Neural crest cell (in vitro differentiated cells): ENCODE measurements at regions not wholly inside any gene's neighbourhood (a gene's known extent, or its start where the extent isn't known, plus 50 kb on each side); places are given as distances from the start of the nearest gene placed in this dataset.

ENCODE experiments used
- DNase-seq: peaks from one replicate; pipeline ENCODE4 v3.0.0; 2021; ENCODE audit warnings: low read depth, mixed read lengths, low spot score
- H3K27ac Mint-ChIP-seq: one replicate; pipeline ENCODE4 v1.8.0; 2021; ENCODE audit warnings: mild to moderate bottlenecking, mixed read lengths; ENCODE audit not compliant: unreplicated experiment
- H3K27me3 Mint-ChIP-seq: 2 replicates; pipeline ENCODE4 v1.8.0; 2021; ENCODE audit warnings: low read depth, mild to moderate bottlenecking, mixed read lengths
- H3K36me3 Mint-ChIP-seq: 2 replicates; pipeline ENCODE4 v1.8.0; 2021; ENCODE audit warnings: low read depth, mild to moderate bottlenecking, mixed read lengths
- H3K4me1 Mint-ChIP-seq: 2 replicates; pipeline ENCODE4 v1.8.0; 2021; ENCODE audit warnings: mixed read lengths
- H3K4me3 Mint-ChIP-seq: one replicate; pipeline ENCODE4 v1.8.0; 2021; ENCODE audit warnings: mild to moderate bottlenecking, mixed read lengths
- H3K9me3 Mint-ChIP-seq: 2 replicates; pipeline ENCODE4 v1.8.0; 2021; ENCODE audit warnings: mixed read lengths
- CTCF ChIP-seq: fragments of 200-600 bp; sonication (generic); conservative IDR thresholded peaks from 2 replicates; pipeline ENCODE4 v1.5.0; 2021; ENCODE audit warnings: antibody characterized with exemption, mild to moderate bottlenecking

GRCh38 chr18:42525905-42526304, 570.9 kb downstream of the PIK3C3 start:
- H3K36me3 Mint-ChIP-seq, result no peaks in the 10 kb centered on the region
- H3K4me3 Mint-ChIP-seq, result no peak overlapping the region
- H3K4me1 Mint-ChIP-seq, result peaks cover 5% of the 10 kb centered on the region
- TF ChIP-seq CTCF, result no peak
- H3K27me3 Mint-ChIP-seq, result no peaks in the 10 kb centered on the region
- H3K27ac Mint-ChIP-seq, result no peak overlapping the region
- DNase-seq, result no peak
- H3K9me3 Mint-ChIP-seq, result peaks cover 2% of the 10 kb centered on the region

- Mint-ChIP-seq H3K9me3 (peaks cover 2% of the 10 kb centered on the region), H3K4me1 (peaks cover 5% of the 10 kb centered on the region), H3K27me3 (no peaks in the 10 kb centered on the region), H3K36me3 (no peaks in the 10 kb centered on the region), H3K27ac (no peak overlapping the region), H3K4me3 (no peak overlapping the region)
- DNase-seq, result no peak
- no peak for TF ChIP-seq CTCF
Observed at GRCh38 chr18:42527766-42528165, 572.7 kb downstream of the PIK3C3 start.

GRCh38 chr18:42530276-42530675, 575.2 kb downstream of the PIK3C3 start:
- no peaks in the 10 kb centered on the region for H3K36me3 Mint-ChIP-seq
- no peaks in the 10 kb centered on the region for H3K27me3 Mint-ChIP-seq
- H3K4me1 Mint-ChIP-seq, result peaks cover 16% of the 10 kb centered on the region
- no peak overlapping the region for H3K27ac Mint-ChIP-seq
- DNase-seq, result no peak
- TF ChIP-seq CTCF, result no peak
- no peak overlapping the region for H3K4me3 Mint-ChIP-seq
- H3K9me3 Mint-ChIP-seq, result peaks cover 2% of the 10 kb centered on the region

GRCh38 chr18:42532119-42532518, 577.1 kb downstream of the PIK3C3 start:
- peaks cover 16% of the 10 kb centered on the region for H3K4me1 Mint-ChIP-seq
- peaks cover 2% of the 10 kb centered on the region for H3K9me3 Mint-ChIP-seq
- TF ChIP-seq CTCF, result no peak
- H3K36me3 Mint-ChIP-seq, result no peaks in the 10 kb centered on the region
- H3K27me3 Mint-ChIP-seq, result no peaks in the 10 kb centered on the region
- no peak overlapping the region for H3K27ac Mint-ChIP-seq
- H3K4me3 Mint-ChIP-seq, result no peak overlapping the region
- DNase-seq, result no peak

- no peak for DNase-seq
- Mint-ChIP-seq H3K4me1 (peaks cover 16% of the 10 kb centered on the region), H3K4me3 (no peak overlapping the region), H3K9me3 (peaks cover 2% of the 10 kb centered on the region), H3K27ac (no peak overlapping the region), H3K27me3 (no peaks in the 10 kb centered on the region), H3K36me3 (no peaks in the 10 kb centered on the region)
- no peak for TF ChIP-seq CTCF
Observed at GRCh38 chr18:42533009-42533575, 578.1 kb downstream of the PIK3C3 start.
